ENCODE measurements at regions not wholly inside any gene's neighbourhood (a gene's known extent, or its start where the extent isn't known, plus 50 kb on each side); places are given as distances from the start of the nearest gene placed in this dataset.
"Not testable (repeated sequence)": the region's sequence is repeated elsewhere in the genome, so short reads cannot be mapped to it uniquely, and the experiment has no call there.

- DNase-seq (ENCODE audit: low read depth in 2 of 2) = peak; percentile 99 to 100
Measured at GRCh38 chr6:4358414-4359107, 223.2 kb upstream of the ECI2 start.

GRCh38 chr6:4357660-4358152 is 222.3 kb upstream of the ECI2 start:
- DNase-seq (ENCODE audit: low read depth in 2 of 2) = not testable (repeated sequence)

GRCh38 chr6:4356899-4357659 is 221.7 kb upstream of the ECI2 start:
- no peak for DNase-seq (ENCODE audit: low read depth in 2 of 2)

GRCh38 chr6:4355241-4355640 is 219.9 kb upstream of the ECI2 start:
- peak in 1 of 2 donors; percentile 58 for DNase-seq (ENCODE audit: low read depth in 2 of 2)

GRCh38 chr6:4354181-4354580 is 218.8 kb upstream of the ECI2 start:
- no peak for DNase-seq (ENCODE audit: low read depth in 2 of 2)

GRCh38 chr6:4352731-4353130 is 217.4 kb upstream of the ECI2 start:
- peak in 1 of 2 donors; percentile 11 for DNase-seq (ENCODE audit: low read depth in 2 of 2)

GRCh38 chr6:4352322-4352669 is 216.9 kb upstream of the ECI2 start:
- no peak for DNase-seq (ENCODE audit: low read depth in 2 of 2)

- DNase-seq (ENCODE audit: low read depth in 2 of 2) = peak; percentile 45 to 86
Measured at GRCh38 chr6:4351520-4352321, 216.3 kb upstream of the ECI2 start.

- peak; percentile 97 for DNase-seq (ENCODE audit: low read depth in 2 of 2)
Measured at GRCh38 chr6:4350567-4351519, 215.5 kb upstream of the ECI2 start.

GRCh38 chr6:4349931-4350330 is 214.6 kb upstream of the ECI2 start:
- DNase-seq (ENCODE audit: low read depth in 2 of 2) = no peak

- DNase-seq (ENCODE audit: low read depth in 2 of 2) = no peak
Measured at GRCh38 chr6:4349323-4349722, 213.9 kb upstream of the ECI2 start.

GRCh38 chr6:4348462-4349112 is 213.2 kb upstream of the ECI2 start:
- no peak for DNase-seq (ENCODE audit: low read depth in 2 of 2)

- no peak for DNase-seq (ENCODE audit: low read depth in 2 of 2)
Measured at GRCh38 chr6:4347877-4348276, 212.5 kb upstream of the ECI2 start.

- no peak for DNase-seq (ENCODE audit: low read depth in 2 of 2)
Measured at GRCh38 chr6:4346659-4347333, 211.4 kb upstream of the ECI2 start.

- DNase-seq (ENCODE audit: low read depth in 2 of 2) = no peak
Measured at GRCh38 chr6:4345543-4345942, 210.2 kb upstream of the ECI2 start.

- DNase-seq (ENCODE audit: low read depth in 2 of 2) = no peak
Measured at GRCh38 chr6:4344317-4344899, 209.0 kb upstream of the ECI2 start.

- DNase-seq (ENCODE audit: low read depth in 2 of 2) = no peak
Measured at GRCh38 chr6:4342407-4343137, 207.2 kb upstream of the ECI2 start.

- DNase-seq (ENCODE audit: low read depth in 2 of 2) = no peak
Measured at GRCh38 chr6:4341078-4341797, 205.9 kb upstream of the ECI2 start.

Data from dermis microvascular lymphatic vessel endothelial cell (primary cell).